Stimulated activated CD4-positive, alpha-beta T cell treated with anti-CD3 and anti-CD28 coated beads, Interleukin-15, amount 100 ng/mL, for 24 hours (primary cell): ENCODE measurements at regions not wholly inside any gene's neighbourhood (a gene's known extent, or its start where the extent isn't known, plus 50 kb on each side); places are given as distances from the start of the nearest gene placed in this dataset.
"Not testable (repeated sequence)": the region's sequence is repeated elsewhere in the genome, so short reads cannot be mapped to it uniquely, and the experiment has no call there.

Experiments used
- DNase-seq: peaks from one replicate; pipeline ENCODE4 v3.0.0-alpha.2; 2020

- DNase-seq: no peak
Measured at GRCh38 chr4:116099596-116099995, 985.8 kb downstream of the TRAM1L1 start.

DNA sequence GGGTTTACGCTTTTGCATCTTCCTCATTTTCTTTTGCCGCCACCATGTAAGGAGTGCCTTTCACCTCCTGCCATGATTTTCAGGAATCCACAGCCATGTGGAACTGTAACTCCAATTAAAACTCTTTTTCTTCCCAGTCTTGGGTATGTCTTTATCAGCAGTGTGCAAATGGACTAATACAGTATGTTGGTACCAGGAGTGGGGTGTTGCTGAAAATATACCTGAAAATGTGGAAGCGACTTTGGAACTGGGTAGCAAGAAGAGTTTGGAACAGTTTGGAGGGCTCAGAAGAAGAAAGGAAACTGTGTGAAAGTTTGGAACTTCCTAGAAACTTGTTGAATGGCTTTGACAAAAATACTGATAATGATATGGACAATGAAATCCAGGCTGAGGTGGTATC lies 983.9 kb upstream of the NDST4 start:
- not testable (repeated sequence) for DNase-seq

GRCh38 chr4:116092961-116093360 lies 979.5 kb upstream of the NDST4 start:
- no peak for DNase-seq

GRCh38 chr4:116088771-116089170 lies 975.4 kb upstream of the NDST4 start:
- DNase-seq: no peak

DNA sequence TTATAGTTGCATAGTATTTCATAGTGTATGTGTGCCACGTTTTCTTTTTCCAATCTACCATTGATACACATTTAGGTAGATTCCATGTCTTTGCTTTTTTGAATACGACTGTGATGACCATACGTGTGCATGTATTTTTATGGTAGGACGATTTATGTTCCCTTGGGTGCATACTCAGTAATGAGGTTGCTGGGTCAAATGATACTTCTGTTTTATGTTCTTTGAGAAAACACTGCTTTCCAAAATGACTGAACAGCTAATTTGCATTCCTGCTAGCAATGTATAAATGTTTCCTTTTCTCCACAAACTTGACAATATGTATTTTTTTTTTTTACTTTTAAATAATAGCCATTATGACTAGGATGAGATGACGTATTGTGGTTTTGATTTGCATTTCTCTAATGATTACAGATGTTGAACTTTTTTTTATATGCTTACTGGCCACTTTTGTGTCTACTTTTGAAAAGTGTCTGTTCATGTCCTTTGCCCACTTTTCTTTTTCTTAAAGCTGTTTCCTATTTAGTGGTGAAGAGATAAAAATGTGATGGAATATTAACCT lies 969.5 kb upstream of the NDST4 start:
- DNase-seq: no peak

- DNase-seq: no peak
Measured at GRCh38 chr4:116073051-116073450, 959.6 kb upstream of the NDST4 start.

DNA sequence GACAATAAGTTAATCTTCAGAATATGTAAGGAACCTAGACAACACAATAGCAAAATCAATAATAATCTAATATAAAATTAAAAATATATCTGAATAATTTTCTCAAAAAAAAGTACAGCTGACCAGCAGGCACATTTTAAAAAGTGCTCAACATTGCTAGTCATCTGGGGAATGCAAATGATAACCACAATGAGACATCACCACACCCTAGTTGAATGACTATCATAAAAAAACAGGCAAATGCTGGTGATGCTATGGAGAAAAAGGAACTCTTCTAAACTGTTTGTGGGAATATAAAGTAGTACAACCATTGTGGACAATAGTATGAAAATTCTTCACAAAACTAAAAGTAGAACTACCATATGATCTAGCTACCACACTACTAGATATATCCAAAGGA lies 956.9 kb upstream of the NDST4 start:
- DNase-seq: no peak

DNA sequence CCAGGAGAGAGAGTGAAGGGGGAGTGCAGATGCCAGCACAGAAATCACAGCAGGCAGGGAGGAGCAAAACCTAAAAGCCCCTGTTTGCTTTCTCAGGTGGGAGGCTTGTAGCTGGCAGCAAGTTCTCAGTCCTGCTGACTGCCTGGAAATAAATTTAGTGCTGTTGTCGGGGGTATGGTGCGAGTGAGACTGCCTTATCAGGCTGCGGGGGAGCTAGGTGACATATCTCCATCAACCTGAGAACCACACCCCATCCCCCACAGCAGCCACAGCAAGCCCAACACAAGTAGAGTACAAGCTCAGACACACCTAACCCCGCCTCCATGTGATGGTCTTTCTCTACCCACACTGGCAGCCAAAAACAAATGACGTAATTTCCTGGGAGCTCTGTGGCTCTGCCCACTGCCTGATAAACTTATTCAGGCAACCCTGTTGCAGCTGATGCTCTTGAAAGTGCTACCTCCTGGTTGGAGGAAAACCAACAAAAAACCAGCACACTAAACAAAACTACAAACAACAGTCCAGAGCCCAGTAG lies 953.4 kb upstream of the NDST4 start:
- no peak for DNase-seq

GRCh38 chr4:116064331-116064730 lies 950.9 kb upstream of the NDST4 start:
- DNase-seq: no peak

- no peak for DNase-seq
Measured at GRCh38 chr4:116059361-116059760, 945.9 kb upstream of the NDST4 start.

GRCh38 chr4:116058129-116058528 lies 944.7 kb upstream of the NDST4 start:
- DNase-seq: no peak

GRCh38 chr4:116055857-116056827 lies 942.7 kb upstream of the NDST4 start:
- no peak for DNase-seq

GRCh38 chr4:116027311-116027710 lies 913.9 kb upstream of the NDST4 start:
- DNase-seq: no peak

- DNase-seq: no peak
Measured at GRCh38 chr4:116024954-116025708, 911.7 kb upstream of the NDST4 start.

GRCh38 chr4:116023049-116023448 lies 909.6 kb upstream of the NDST4 start:
- no peak for DNase-seq

DNA sequence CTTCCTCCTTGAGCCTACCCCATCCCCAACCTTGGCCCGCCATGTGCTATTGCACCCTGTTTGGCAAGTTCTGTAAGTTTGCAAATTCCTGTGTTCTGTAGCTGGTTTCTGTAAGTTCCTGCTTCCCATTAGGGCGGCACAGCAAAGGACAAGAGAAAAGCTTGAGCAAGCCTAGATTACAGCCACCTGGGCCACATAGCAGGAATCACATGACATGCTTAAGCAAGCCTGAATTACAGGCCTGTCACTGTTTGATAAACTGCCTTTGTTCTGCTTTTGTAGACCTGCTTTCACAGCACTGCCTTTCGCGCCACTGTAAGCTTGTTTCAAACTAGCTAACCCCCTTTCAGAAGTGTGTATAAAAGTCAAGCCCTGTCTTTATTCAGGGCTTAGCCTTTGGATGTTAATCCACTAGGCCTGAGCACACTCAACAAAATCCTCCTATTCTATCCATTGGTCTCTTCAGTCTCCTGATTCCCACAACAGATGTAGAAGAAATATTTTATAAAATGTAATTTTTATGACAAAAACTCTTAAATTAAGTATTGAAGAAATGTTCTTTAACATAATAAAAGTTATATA lies 906.8 kb upstream of the NDST4 start:
- DNase-seq: no peak

DNA sequence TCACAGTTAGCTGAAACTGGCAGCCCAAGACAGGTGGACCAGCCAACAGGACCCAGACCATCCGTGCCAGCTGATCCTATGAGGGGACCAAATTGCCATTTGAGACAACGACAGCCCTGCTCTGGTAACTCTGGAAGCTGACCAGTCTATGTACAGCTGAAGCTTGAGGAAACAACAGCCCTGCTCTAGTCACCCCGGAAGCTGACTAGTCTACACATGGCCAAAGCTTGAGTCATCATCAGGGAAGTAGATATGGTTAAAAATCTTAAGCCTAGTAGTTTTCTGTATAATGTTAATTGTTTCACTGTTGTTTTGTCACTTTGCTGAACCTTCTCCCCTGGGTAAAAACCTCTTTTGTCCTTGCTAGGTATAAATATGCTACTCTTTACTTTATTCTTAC lies 905.4 kb upstream of the NDST4 start:
- no peak for DNase-seq

DNA sequence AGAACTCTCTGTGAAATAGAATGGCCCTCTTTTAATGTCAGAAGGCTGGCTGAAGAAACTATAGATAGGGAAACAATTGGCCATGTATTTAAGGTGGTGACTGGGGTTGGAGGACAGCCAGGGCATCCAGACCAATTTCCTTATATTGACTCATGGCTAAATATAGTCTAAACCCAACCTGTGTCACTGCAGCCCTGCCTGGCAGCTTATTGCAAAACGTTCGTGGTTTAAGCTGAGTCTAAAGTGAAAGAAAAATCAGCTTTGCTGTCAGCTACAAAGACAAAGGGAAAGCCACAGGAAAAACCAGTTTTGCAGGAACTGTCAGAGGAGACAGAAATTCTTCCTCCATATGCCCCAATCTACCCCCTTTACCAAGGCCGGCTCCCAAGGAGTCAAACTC lies 902.8 kb upstream of the NDST4 start:
- no peak for DNase-seq

- no peak for DNase-seq
Measured at GRCh38 chr4:116015549-116015948, 902.1 kb upstream of the NDST4 start.

DNA sequence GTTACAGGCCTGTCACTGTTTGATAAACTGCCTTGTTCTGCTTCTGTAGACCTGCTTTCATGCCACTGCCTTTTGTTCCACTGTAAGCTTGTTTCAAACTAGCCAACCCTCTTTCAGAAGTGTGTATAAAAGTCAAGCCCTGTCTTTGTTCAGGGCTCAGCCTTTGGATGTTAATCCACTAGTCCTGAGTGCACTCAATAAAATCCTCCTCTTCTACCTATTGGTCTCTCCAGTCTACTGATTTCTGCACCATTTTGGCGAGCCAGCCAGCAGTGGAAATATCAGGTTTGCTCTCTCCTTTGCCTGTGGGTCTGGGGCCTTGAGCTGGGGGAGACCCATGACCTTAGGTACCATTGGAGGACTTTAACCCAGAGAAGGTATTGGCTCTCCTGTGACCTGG lies 901.6 kb upstream of the NDST4 start:
- no peak for DNase-seq

DNA sequence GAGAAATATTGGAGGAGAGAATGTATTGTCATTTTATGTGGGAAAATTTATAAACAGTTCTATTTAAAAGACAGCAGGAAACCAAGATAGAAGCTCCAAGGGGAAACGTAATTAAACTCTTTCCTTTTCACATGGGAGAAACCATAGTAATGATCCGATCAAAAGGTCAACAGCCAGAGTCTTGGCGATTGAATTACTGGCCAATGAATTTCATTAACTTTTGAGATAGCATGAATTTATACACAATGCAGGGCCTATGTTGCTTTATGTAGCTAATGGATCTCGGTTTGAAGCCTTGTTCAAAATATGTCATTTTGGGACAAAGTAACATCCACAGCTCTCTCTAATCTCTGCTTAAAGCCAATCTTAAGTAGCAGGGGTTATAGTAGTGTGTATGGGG lies 897.5 kb upstream of the NDST4 start:
- DNase-seq: no peak

- DNase-seq: no peak
Measured at GRCh38 chr4:116005806-116006088, 892.3 kb upstream of the NDST4 start.

DNA sequence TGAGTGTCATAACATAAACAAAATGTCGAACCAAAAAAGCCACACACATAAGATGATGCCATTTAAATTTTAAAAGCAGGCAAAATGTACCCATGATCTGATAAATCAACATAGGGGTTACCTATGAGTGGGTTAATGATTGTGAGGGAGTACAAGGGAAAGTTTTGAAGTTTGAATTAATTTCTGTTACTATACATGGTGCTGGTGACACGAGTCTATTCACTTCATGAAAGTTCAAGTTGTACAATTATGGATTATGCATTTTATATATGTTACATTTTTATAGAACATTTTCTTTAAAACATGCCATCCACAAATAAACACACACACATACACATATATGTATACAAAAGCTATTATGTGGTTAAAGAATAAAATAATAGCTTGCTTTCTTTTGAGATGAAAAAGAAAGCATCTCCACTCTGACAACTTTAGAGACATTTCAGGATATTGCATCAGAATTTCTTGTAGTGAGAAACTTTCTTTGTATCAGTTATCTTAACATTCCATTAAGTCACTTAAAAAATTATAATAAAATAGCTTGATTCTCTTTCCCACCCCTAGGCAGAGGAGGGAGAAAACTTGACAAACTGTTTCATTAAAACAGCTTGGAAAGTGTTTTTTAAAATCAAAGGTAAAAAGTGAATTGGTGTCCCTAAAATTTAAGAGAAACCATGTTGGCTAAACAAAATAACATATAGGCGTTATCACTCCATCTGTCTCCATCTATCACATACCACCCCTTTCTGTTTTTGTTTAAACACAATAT lies 891.8 kb upstream of the NDST4 start:
- no peak for DNase-seq
